ENCODE measurements at regions not wholly inside any gene's neighbourhood (a gene's known extent, or its start where the extent isn't known, plus 50 kb on each side); places are given as distances from the start of the nearest gene placed in this dataset.

DNA sequence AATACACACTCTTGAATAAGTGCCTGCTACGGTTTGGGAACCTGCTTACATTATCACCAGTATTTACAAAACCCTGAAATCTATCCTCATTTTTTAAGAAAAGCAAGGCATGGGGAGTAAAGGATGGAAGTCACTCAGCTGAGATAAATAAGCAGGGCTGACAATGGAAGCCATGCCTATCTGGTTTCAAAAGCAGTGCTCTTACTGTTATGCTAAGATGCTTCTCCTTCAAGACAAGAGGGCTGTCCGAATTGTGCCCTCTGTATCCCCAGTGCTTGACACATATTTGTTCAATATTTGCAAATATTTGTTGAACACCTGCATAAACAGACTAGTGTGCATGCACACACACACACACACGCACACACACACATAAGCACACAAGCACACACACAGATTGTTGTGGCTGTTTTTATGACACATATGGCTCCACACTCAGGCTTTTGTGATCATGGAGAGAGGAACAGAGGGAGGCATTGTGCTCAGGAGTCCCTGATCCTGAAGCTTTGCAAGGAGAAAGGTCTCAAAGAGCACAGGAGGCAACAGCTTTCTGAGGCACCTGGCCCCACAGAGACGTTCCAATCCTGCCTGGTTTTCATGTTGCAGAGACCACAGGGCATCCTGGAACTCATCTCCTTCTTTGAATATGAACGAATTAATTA, 401.6 kb upstream of the CDH11 start:
- TF ChIP-seq, protein P1, sequence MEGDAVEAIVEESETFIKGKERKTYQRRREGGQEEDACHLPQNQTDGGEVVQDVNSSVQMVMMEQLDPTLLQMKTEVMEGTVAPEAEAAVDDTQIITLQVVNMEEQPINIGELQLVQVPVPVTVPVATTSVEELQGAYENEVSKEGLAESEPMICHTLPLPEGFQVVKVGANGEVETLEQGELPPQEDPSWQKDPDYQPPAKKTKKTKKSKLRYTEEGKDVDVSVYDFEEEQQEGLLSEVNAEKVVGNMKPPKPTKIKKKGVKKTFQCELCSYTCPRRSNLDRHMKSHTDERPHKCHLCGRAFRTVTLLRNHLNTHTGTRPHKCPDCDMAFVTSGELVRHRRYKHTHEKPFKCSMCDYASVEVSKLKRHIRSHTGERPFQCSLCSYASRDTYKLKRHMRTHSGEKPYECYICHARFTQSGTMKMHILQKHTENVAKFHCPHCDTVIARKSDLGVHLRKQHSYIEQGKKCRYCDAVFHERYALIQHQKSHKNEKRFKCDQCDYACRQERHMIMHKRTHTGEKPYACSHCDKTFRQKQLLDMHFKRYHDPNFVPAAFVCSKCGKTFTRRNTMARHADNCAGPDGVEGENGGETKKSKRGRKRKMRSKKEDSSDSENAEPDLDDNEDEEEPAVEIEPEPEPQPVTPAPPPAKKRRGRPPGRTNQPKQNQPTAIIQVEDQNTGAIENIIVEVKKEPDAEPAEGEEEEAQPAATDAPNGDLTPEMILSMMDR (IDR thresholded peaks at IDR 0.05; ENCODE audit: low read depth, low read length), result no peak
- no peak for DNase-seq (ENCODE audit: low read depth, low spot score)
- in situ Hi-C loops (cut with HindIII; ENCODE audit: low sequenced_read_pairs), result no loop called here
- H3K4me3 ChIP-seq (ENCODE audit: low read depth, low read length), result no peak overlapping the region

DNA sequence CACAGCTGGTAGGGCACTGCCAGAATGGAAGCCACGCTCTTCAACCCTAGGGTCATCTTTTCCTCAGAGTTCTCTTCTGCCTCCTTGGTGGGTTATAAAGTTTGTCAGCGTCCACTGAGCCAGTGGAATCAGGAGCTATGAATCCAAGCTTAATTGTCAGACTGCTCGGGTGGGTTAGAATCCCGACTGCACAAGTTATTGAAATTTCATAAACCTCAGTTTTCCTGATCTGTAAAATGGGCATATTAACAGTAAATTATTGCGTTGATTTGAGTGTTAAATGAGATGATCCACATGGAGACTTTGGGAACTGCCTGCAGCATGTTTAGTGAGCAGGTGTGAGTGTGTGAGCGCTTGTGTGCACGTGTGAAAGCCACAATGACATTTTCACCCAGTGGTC, 400.5 kb upstream of the CDH11 start:
- H3K4me3 ChIP-seq (ENCODE audit: low read depth, low read length), result no peak overlapping the region
- DNase-seq (ENCODE audit: low read depth, low spot score), result no peak
- TF ChIP-seq, protein P1 (IDR thresholded peaks at IDR 0.05; ENCODE audit: low read depth, low read length), result no peak
- in situ Hi-C loops (cut with HindIII; ENCODE audit: low sequenced_read_pairs), result no loop called here

DNA sequence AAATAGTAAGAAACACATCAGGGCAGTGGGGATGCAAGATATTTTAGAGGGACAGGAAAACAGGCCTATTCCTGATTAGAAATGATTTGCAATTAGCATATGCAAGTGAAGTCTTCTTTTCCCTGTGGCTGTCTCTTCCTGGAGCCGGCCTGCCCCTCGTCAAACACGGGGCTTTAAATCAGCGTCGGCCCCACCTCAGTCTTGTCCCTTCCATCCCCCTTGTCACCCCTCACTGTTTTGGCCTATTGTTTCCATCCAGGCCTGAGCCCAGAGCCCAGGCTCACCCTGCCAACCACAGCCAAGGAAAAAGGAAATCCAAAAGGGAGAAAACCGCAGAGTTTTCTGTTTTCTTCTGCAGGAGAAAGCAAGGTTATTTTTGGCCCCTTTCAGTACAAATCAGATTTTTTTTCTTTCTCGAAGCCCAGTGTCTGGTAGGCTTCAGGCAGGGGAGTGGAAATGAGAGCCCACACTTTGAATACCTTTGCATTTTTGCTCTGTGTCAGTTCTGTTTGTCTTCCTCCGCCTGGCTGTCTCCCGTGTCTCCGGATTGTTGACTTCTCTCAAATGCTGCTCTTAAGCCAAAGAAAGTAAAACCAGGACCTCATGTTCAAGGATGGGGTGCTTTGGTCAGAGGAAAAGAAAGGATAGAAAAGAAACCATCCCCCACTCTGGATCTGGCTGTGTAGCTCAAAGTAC, 399.9 kb upstream of the CDH11 start:
- TF ChIP-seq, protein P1 (IDR thresholded peaks at IDR 0.05; ENCODE audit: low read depth, low read length), result no peak
- in situ Hi-C loops (cut with HindIII; ENCODE audit: low sequenced_read_pairs), result no loop called here
- H3K4me3 ChIP-seq (ENCODE audit: low read depth, low read length), result no peak overlapping the region
- peak; percentile 74 for DNase-seq (ENCODE audit: low read depth, low spot score)

DNA sequence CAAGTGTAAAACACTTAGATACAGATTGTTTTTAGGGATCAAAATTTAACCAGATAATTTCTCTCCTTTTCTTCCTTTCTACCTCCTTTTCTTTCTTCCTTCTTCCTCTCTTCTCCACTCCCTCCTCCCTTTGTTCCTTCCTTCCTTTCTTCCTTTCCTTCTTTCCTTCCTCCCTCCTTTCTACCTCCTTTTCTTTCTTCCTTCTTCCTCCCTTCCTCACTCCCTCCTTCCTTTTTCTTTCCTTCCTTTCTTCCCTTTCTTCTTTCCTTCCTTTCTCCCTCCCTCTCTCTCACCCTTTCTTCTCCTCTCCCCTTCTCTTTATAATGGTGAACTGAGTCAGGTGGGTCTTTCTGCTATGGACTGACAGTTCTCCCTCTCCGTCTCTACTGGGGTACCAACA, 397.5 kb upstream of the CDH11 start:
- no peak overlapping the region for H3K4me3 ChIP-seq (ENCODE audit: low read depth, low read length)
- in situ Hi-C loops (cut with HindIII; ENCODE audit: low sequenced_read_pairs), result no loop called here
- DNase-seq (ENCODE audit: low read depth, low spot score), result no peak
- TF ChIP-seq, protein P1 (IDR thresholded peaks at IDR 0.05; ENCODE audit: low read depth, low read length), result no peak

DNA sequence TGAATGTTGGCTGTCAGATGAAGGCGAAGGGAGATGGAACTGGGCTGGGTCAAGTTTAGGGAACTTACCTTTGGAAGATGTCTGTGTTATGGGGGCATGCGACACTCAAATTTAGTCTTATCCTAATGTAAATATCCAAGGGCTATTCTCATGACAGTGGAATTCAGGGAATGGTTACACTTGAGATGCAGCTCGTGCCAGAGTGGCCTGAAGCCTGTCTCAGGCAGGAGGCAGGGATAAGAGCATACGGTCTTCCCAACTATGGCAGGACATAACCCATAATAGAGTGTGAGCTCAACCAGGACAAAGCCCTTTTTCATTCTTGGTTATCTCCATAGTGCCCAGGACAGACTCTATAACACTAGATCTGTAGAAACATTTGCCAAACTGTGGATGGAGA, 393.3 kb upstream of the CDH11 start:
- H3K4me3 ChIP-seq (ENCODE audit: low read depth, low read length), result no peak overlapping the region
- in situ Hi-C loops (cut with HindIII; ENCODE audit: low sequenced_read_pairs), result no loop called here
- TF ChIP-seq, protein P1 (IDR thresholded peaks at IDR 0.05; ENCODE audit: low read depth, low read length), result no peak
- no peak for DNase-seq (ENCODE audit: low read depth, low spot score)

DNA sequence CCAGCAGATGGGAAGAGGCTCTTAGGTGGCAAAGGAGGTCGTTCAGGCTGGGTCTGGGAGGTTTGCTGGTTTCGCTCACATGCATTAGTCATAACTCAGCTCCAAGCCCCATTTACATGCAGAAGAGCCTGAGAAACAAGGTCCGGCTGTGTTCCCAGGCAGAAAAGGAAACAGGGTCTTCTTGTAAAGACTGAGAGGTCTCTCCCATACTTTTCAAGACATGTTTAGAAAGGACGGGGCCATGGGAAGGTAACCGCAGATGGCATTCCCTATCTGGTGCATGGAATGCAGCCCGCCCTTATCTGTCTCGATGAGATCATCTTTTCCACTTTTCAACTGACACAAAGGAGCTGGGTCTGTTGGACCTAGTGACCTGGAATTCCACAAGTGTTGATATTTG, 389.0 kb upstream of the CDH11 start:
- TF ChIP-seq, protein P1 (IDR thresholded peaks at IDR 0.05; ENCODE audit: low read depth, low read length), result no peak
- in situ Hi-C loops (cut with HindIII; ENCODE audit: low sequenced_read_pairs), result no loop called here
- DNase-seq (ENCODE audit: low read depth, low spot score), result peak; percentile 82
- no peak overlapping the region for H3K4me3 ChIP-seq (ENCODE audit: low read depth, low read length)
